ENCODE measurements at regions not wholly inside any gene's neighbourhood (a gene's known extent, or its start where the extent isn't known, plus 50 kb on each side); places are given as distances from the start of the nearest gene placed in this dataset.
"Not testable (repeated sequence)": the region's sequence is repeated elsewhere in the genome, so short reads cannot be mapped to it uniquely, and the experiment has no call there.

- TF ChIP-seq REST (IDR thresholded peaks at IDR 0.05; ENCODE audit: unreplicated experiment) (no peak), ETS1 (IDR thresholded peaks at IDR 0.05) (no peak), NANOG (IDR thresholded peaks at IDR 0.05; ENCODE audit: borderline replicate concordance) (no peak)
Observed at GRCh38 chr10:57333880-57334279, 933.8 kb downstream of the IPMK start (continued).

- H3K4me3 ChIP-seq; H3K27ac Mint-ChIP-seq; DNase-seq (ENCODE audit: low spot score); H3K9me2 ChIP-seq (ENCODE audit: insufficient read depth); ATAC-seq; H3K36me3 Mint-ChIP-seq (ENCODE audit: low read depth); H3K27ac ChIP-seq (ENCODE audit: low read depth); H3K79me2 ChIP-seq (replicated peaks; ENCODE audit: insufficient read depth); H3K4me1 ChIP-seq (ENCODE audit: insufficient read depth); H3K27me3 Mint-ChIP-seq (ENCODE audit: insufficient read depth, low read depth, poor library complexity); H3K4me1 Mint-ChIP-seq; H3K9me3 Mint-ChIP-seq; H3K36me3 ChIP-seq (ENCODE audit: insufficient read depth); H3K27me3 ChIP-seq (ENCODE audit: insufficient read depth); H2AFZ ChIP-seq; H3K4me3 Mint-ChIP-seq; H3K4me2 ChIP-seq; H3F3A ChIP-seq (replicated peaks; ENCODE audit: low read depth); H4K20me1 ChIP-seq (replicated peaks; ENCODE audit: insufficient read depth): not testable (repeated sequence)
Observed at GRCh38 chr10:57321400-57321854, 946.3 kb downstream of the IPMK start.

GRCh38 chr10:57320416-57320815 is 947.3 kb downstream of the IPMK start:
- no peak for DNase-seq (ENCODE audit: low spot score)
- TF ChIP-seq JUNB (IDR thresholded peaks at IDR 0.05; ENCODE audit: unreplicated experiment) (no peak), EZH2 (IDR thresholded peaks at IDR 0.05; ENCODE audit: low read depth, unreplicated experiment) (no peak), EZH2phosphoT487 (IDR thresholded peaks at IDR 0.05; ENCODE audit: unreplicated experiment) (no peak), ETS1 (IDR thresholded peaks at IDR 0.05) (no peak), REST (IDR thresholded peaks at IDR 0.05; ENCODE audit: unreplicated experiment) (no peak), CTCF (conservative IDR thresholded peaks at IDR 0.05; ENCODE audit: low read depth in 2 of 2) (no peak), CREB1 (CRISPR knock-in tag; IDR thresholded peaks at IDR 0.05; ENCODE audit: low read depth) (no peak), ZNF114 (CRISPR knock-in tag; IDR thresholded peaks at IDR 0.05) (no peak)

More at GRCh38 chr10:57320416-57320815, 947.3 kb downstream of the IPMK start:
- Mint-ChIP-seq H3K9me3 (no peaks in the 10 kb centered on the region), H3K27ac (no peak overlapping the region), H3K27me3 (ENCODE audit: insufficient read depth, low read depth, poor library complexity) (no peaks in the 10 kb centered on the region), H3K4me3 (no peak overlapping the region), H3K36me3 (ENCODE audit: low read depth) (no peaks in the 10 kb centered on the region; the same call in 2 of the 3 replicates), H3K4me1 (no peaks in the 10 kb centered on the region; the same call in 2 of the 3 replicates)
- H3K27me3 ChIP-seq (ENCODE audit: insufficient read depth) = no peaks in the 10 kb centered on the region
- H3K4me1 ChIP-seq (ENCODE audit: insufficient read depth) = no peaks in the 10 kb centered on the region
- no peaks in the 10 kb centered on the region for H3K9me2 ChIP-seq (ENCODE audit: insufficient read depth)
- ATAC-seq = no peak
- H4K20me1 ChIP-seq (replicated peaks; ENCODE audit: insufficient read depth) = no peaks in the 10 kb centered on the region
- no peak overlapping the region for H3K4me3 ChIP-seq
- no peaks in the 10 kb centered on the region for H3F3A ChIP-seq (replicated peaks; ENCODE audit: low read depth)
- no peak overlapping the region for H3K4me2 ChIP-seq
- no peak overlapping the region for H2AFZ ChIP-seq
- no peaks in the 10 kb centered on the region for H3K79me2 ChIP-seq (replicated peaks; ENCODE audit: insufficient read depth)
- no peak overlapping the region for H3K27ac ChIP-seq (ENCODE audit: low read depth)
- H3K36me3 ChIP-seq (ENCODE audit: insufficient read depth) = no peaks in the 10 kb centered on the region
